ENCODE measurements at regions not wholly inside any gene's neighbourhood (a gene's known extent, or its start where the extent isn't known, plus 50 kb on each side); places are given as distances from the start of the nearest gene placed in this dataset.
A peak's percentile ranks its signal among the peaks of the same experiment; 100 is the strongest.

- intact Hi-C loops (cut with DNase I) = no loop called here
- Histone ChIP-seq H3K27ac (ENCODE audit: low read depth in 2 of 2, low read length in 2 of 2) (peak overlapping the region; percentile 99), H3K4me3 (ENCODE audit: low read length in 3 of 3) (peak overlapping the region; percentile 52 to 84 (median 78)), H3K9me3 (ENCODE audit: control insufficient read depth in 2 of 3, insufficient read depth in 1 of 3, low read length in 3 of 3) (no peaks in the 10 kb centered on the region), H3K36me3 (ENCODE audit: control insufficient read depth in 2 of 3, insufficient read depth in 3 of 3, low read length in 3 of 3) (no peaks in the 10 kb centered on the region), H3K4me1 (ENCODE audit: control insufficient read depth in 2 of 3, insufficient read depth in 2 of 3, low read depth in 1 of 3, low read length in 3 of 3) (peaks cover 3 to 11% (median 7%) of the 10 kb centered on the region in 3 donors), H3K27me3 (ENCODE audit: control insufficient read depth, insufficient read depth, low read length) (no peaks in the 10 kb centered on the region), H3K9ac (ENCODE audit: low read length in 3 of 3) (peak overlapping the region; percentile 31 to 86 (median 74))
- FAIRE-seq (peak; percentile 25), DNase-seq (peak in 1 of 5 donors; percentile 27)
- TF ChIP-seq, protein P1, sequence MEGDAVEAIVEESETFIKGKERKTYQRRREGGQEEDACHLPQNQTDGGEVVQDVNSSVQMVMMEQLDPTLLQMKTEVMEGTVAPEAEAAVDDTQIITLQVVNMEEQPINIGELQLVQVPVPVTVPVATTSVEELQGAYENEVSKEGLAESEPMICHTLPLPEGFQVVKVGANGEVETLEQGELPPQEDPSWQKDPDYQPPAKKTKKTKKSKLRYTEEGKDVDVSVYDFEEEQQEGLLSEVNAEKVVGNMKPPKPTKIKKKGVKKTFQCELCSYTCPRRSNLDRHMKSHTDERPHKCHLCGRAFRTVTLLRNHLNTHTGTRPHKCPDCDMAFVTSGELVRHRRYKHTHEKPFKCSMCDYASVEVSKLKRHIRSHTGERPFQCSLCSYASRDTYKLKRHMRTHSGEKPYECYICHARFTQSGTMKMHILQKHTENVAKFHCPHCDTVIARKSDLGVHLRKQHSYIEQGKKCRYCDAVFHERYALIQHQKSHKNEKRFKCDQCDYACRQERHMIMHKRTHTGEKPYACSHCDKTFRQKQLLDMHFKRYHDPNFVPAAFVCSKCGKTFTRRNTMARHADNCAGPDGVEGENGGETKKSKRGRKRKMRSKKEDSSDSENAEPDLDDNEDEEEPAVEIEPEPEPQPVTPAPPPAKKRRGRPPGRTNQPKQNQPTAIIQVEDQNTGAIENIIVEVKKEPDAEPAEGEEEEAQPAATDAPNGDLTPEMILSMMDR (IDR thresholded peaks at IDR 0.05; ENCODE audit: borderline replicate concordance, extremely low read depth, insufficient read depth) = no peak
Observed at GRCh38 chr1:244968881-244969280, 104.5 kb upstream of the HNRNPU start.

GRCh38 chr1:244968471-244968871 lies 104.1 kb upstream of the HNRNPU start:
- intact Hi-C loops (cut with DNase I) = no loop called here
- no peaks in the 10 kb centered on the region for H3K27me3 ChIP-seq (ENCODE audit: control insufficient read depth, insufficient read depth, low read length)
- no peaks in the 10 kb centered on the region for H3K9me3 ChIP-seq (ENCODE audit: control insufficient read depth in 2 of 3, insufficient read depth in 1 of 3, low read length in 3 of 3)
- H3K36me3 ChIP-seq (ENCODE audit: control insufficient read depth in 2 of 3, insufficient read depth in 3 of 3, low read length in 3 of 3) = no peaks in the 10 kb centered on the region
- peak overlapping the region in 2 of 3 donors; percentile 24 to 28 for H3K4me3 ChIP-seq (ENCODE audit: low read length in 3 of 3)
- DNase-seq (peak; percentile 29 to 70 (median 49)), FAIRE-seq (no peak)
- H3K27ac ChIP-seq (ENCODE audit: low read depth in 2 of 2, low read length in 2 of 2) = peak overlapping the region; percentile 20 to 45
- H3K9ac ChIP-seq (ENCODE audit: low read length in 3 of 3) = peak overlapping the region in 2 of 3 donors; percentile 4 to 7
- TF ChIP-seq, protein P1 (IDR thresholded peaks at IDR 0.05; ENCODE audit: borderline replicate concordance, extremely low read depth, insufficient read depth) = no peak
- H3K4me1 ChIP-seq (ENCODE audit: control insufficient read depth in 2 of 3, insufficient read depth in 2 of 3, low read depth in 1 of 3, low read length in 3 of 3) = peaks cover 3 to 11% (median 7%) of the 10 kb centered on the region in 3 donors

GRCh38 chr1:244967159-244967558 lies 102.8 kb upstream of the HNRNPU start:
- no peak overlapping the region for H3K27ac ChIP-seq (ENCODE audit: low read depth in 2 of 2, low read length in 2 of 2)
- FAIRE-seq (no peak), DNase-seq (no peak)
- no peaks in the 10 kb centered on the region for H3K36me3 ChIP-seq (ENCODE audit: control insufficient read depth in 2 of 3, insufficient read depth in 3 of 3, low read length in 3 of 3)
- H3K27me3 ChIP-seq (ENCODE audit: control insufficient read depth, insufficient read depth, low read length) = no peaks in the 10 kb centered on the region
- TF ChIP-seq, protein P1 (IDR thresholded peaks at IDR 0.05; ENCODE audit: borderline replicate concordance, extremely low read depth, insufficient read depth) = no peak
- intact Hi-C loops (cut with DNase I) = no loop called here
- H3K4me1 ChIP-seq (ENCODE audit: control insufficient read depth in 2 of 3, insufficient read depth in 2 of 3, low read depth in 1 of 3, low read length in 3 of 3) = peaks cover 3 to 9% (median 7%) of the 10 kb centered on the region in 3 donors
- no peak overlapping the region for H3K9ac ChIP-seq (ENCODE audit: low read length in 3 of 3)
- no peak overlapping the region for H3K4me3 ChIP-seq (ENCODE audit: low read length in 3 of 3)
- H3K9me3 ChIP-seq (ENCODE audit: control insufficient read depth in 2 of 3, insufficient read depth in 1 of 3, low read length in 3 of 3) = no peaks in the 10 kb centered on the region

All from kidney (tissue), 13 donors.